GM23338 (cell line): ENCODE measurements at regions not wholly inside any gene's neighbourhood (a gene's known extent, or its start where the extent isn't known, plus 50 kb on each side); places are given as distances from the start of the nearest gene placed in this dataset.

Source experiments
- ATAC-seq: fragments of 200-7000 bp; cut with Tn5 transposase; 3 replicates; pipeline ENCODE4 v1.9.1; 2020
- DNase-seq: peaks from one replicate; pipeline ENCODE4 v3.0.0-alpha.2; 2015; ENCODE audit warnings: low spot score
- H2AFZ ChIP-seq: fragments of 200-600 bp; sonication (generic); 2 replicates; pipeline ENCODE4 v1.8.0; 2016; ENCODE audit warnings: antibody characterized with exemption, mild to moderate bottlenecking, moderate library complexity
- H3F3A ChIP-seq: fragments of 200-600 bp; sonication (generic); replicated peaks from 2 replicates; pipeline ENCODE4 v1.8.0; 2017; ENCODE audit warnings: antibody characterized with exemption, mixed run types, low read depth
- H3K27ac ChIP-seq: fragments of 200-600 bp; sonication (generic); 2 replicates; pipeline ENCODE4 v1.6.1; 2016; ENCODE audit warnings: low read depth
- H3K27me3 ChIP-seq: fragments of 200-600 bp; sonication (generic); 2 replicates; pipeline ENCODE4 v1.8.0; 2016; ENCODE audit warnings: mild to moderate bottlenecking, mixed run types, moderate library complexity; ENCODE audit not compliant: insufficient read depth
- H3K36me3 ChIP-seq: fragments of 200-600 bp; sonication (generic); 2 replicates; pipeline ENCODE4 v1.8.0; 2016; ENCODE audit warnings: mild to moderate bottlenecking; ENCODE audit not compliant: insufficient read depth
- H3K4me1 ChIP-seq: fragments of 200-600 bp; sonication (generic); 2 replicates; pipeline ENCODE4 v1.8.0; 2016; ENCODE audit warnings: mild to moderate bottlenecking, moderate library complexity; ENCODE audit not compliant: insufficient read depth
- H3K4me2 ChIP-seq: fragments of 200-600 bp; sonication (generic); 2 replicates; pipeline ENCODE4 v1.7.1; 2017; ENCODE audit warnings: mixed run types
- H3K4me3 ChIP-seq: fragments of 200-600 bp; sonication (generic); 2 replicates; pipeline ENCODE4 v1.6.1; 2016; ENCODE audit warnings: mixed run types
- H3K79me2 ChIP-seq: fragments of 200-600 bp; sonication (generic); replicated peaks from 2 replicates; pipeline ENCODE4 v1.8.0; 2017; ENCODE audit warnings: mild to moderate bottlenecking; ENCODE audit not compliant: insufficient read depth
- H3K9me2 ChIP-seq: fragments of 200-600 bp; sonication (generic); 2 replicates; pipeline ENCODE4 v1.8.0; 2017; ENCODE audit not compliant: insufficient read depth
- H4K20me1 ChIP-seq: fragments of 200-600 bp; sonication (generic); replicated peaks from 2 replicates; pipeline ENCODE4 v1.8.0; 2017; ENCODE audit warnings: mild to moderate bottlenecking; ENCODE audit not compliant: insufficient read depth
- H3K27ac Mint-ChIP-seq: 2 replicates; pipeline ENCODE4 v1.8.0; 2020; ENCODE audit warnings: inconsistent platforms, mild to moderate bottlenecking, moderate library complexity, mixed read lengths
- H3K27me3 Mint-ChIP-seq: 3 replicates; pipeline ENCODE4 v1.8.0; 2022; ENCODE audit warnings: low read depth, mild to moderate bottlenecking, moderate library complexity, mixed read lengths, inconsistent platforms; ENCODE audit not compliant: insufficient read depth, poor library complexity
- H3K36me3 Mint-ChIP-seq: 3 replicates; pipeline ENCODE4 v1.8.0; 2021; ENCODE audit warnings: low read depth, mild to moderate bottlenecking, inconsistent platforms, moderate library complexity, mixed read lengths
- H3K4me1 Mint-ChIP-seq: 3 replicates; pipeline ENCODE4 v1.8.0; 2020; ENCODE audit warnings: mild to moderate bottlenecking, inconsistent platforms, mixed read lengths
- H3K4me3 Mint-ChIP-seq: 3 replicates; pipeline ENCODE4 v1.8.0; 2021; ENCODE audit warnings: moderate library complexity, mild to moderate bottlenecking, inconsistent platforms, mixed read lengths
- H3K9me3 Mint-ChIP-seq: 3 replicates; pipeline ENCODE4 v1.8.0; 2020; ENCODE audit warnings: moderate library complexity, mild to moderate bottlenecking, inconsistent platforms, mixed read lengths
- CREB1 ChIP-seq: fragments of 250-450 bp; sonication (Bioruptor Pico); IDR thresholded peaks from 2 replicates; pipeline ENCODE4 v1.5.0; 2020; ENCODE audit warnings: low read depth, mild to moderate bottlenecking, moderate library complexity
- ETS1 ChIP-seq: IDR thresholded peaks from 2 replicates; pipeline ENCODE4 v1.6.1; 2016; ENCODE audit warnings: antibody characterized with exemption
- EZH2phosphoT487 ChIP-seq: fragments of 200-600 bp; sonication (generic); IDR thresholded peaks from one replicate; pipeline ENCODE4 v1.8.1; 2018; ENCODE audit warnings: antibody characterized with exemption; ENCODE audit not compliant: unreplicated experiment
- NANOG ChIP-seq: IDR thresholded peaks from 2 replicates; pipeline ENCODE4 v1.6.1; 2016; ENCODE audit warnings: antibody characterized with exemption, borderline replicate concordance
- POLR2AphosphoS5 ChIP-seq: IDR thresholded peaks from 2 replicates; pipeline ENCODE4 v1.6.1; 2016; ENCODE audit warnings: antibody characterized with exemption, low read depth
- REST ChIP-seq: IDR thresholded peaks from one replicate; pipeline ENCODE4 v1.6.1; 2018; ENCODE audit warnings: antibody characterized with exemption; ENCODE audit not compliant: unreplicated experiment
- STAT1 ChIP-seq: IDR thresholded peaks from one replicate; pipeline ENCODE4 v1.6.1; 2016; ENCODE audit warnings: antibody characterized with exemption; ENCODE audit not compliant: unreplicated experiment
- ZNF462 ChIP-seq: fragments of 250-450 bp; sonication (Bioruptor Pico); IDR thresholded peaks from 2 replicates; pipeline ENCODE4 v1.5.0; 2020; ENCODE audit warnings: mild to moderate bottlenecking, moderate library complexity

GRCh38 chr18:79604913-79605880, 74.4 kb upstream of the CTDP1 start:
- no peak overlapping the region for H3K27ac Mint-ChIP-seq
- H3F3A ChIP-seq: no peaks in the 10 kb centered on the region

More at GRCh38 chr18:79604913-79605880, 74.4 kb upstream of the CTDP1 start:
- Histone ChIP-seq H3K27ac (no peak overlapping the region), H3K4me3 (no peak overlapping the region), H3K79me2 (no peaks in the 10 kb centered on the region), H3K4me2 (no peak overlapping the region), H4K20me1 (no peaks in the 10 kb centered on the region), H3K36me3 (no peaks in the 10 kb centered on the region), H3K9me2 (no peaks in the 10 kb centered on the region), H2AFZ (no peak overlapping the region), H3K4me1 (no peaks in the 10 kb centered on the region), H3K27me3 (no peaks in the 10 kb centered on the region)
- H3K27me3 Mint-ChIP-seq: peaks cover 4% of the 10 kb centered on the region
- TF ChIP-seq EZH2phosphoT487 (no peak), STAT1 (no peak), NANOG (no peak), REST (no peak), CREB1 (CRISPR knock-in tag) (no peak), ZNF462 (CRISPR knock-in tag) (no peak), ETS1 (no peak), POLR2AphosphoS5 (no peak)
- no peak for DNase-seq
- H3K36me3 Mint-ChIP-seq: no peaks in the 10 kb centered on the region; the same call in 2 of the 3 replicates
- no peak for ATAC-seq
- H3K4me3 Mint-ChIP-seq: no peak overlapping the region
- H3K9me3 Mint-ChIP-seq: no peaks in the 10 kb centered on the region
- peaks cover 8% of the 10 kb centered on the region for H3K4me1 Mint-ChIP-seq
